ENCODE measurements at regions not wholly inside any gene's neighbourhood (a gene's known extent, or its start where the extent isn't known, plus 50 kb on each side); places are given as distances from the start of the nearest gene placed in this dataset.
A peak's percentile ranks its signal among the peaks of the same experiment; 100 is the strongest.

- ATAC-seq (replicated peaks in 6 of 8): peak in 5 of 8 experiments; percentile 26 to 82 (median 44)
- 45 to 93% (median 80%) methylated on average over 2 to 6 of the region's 6 CpGs; no CpG with 5 or more reads in 1 of the 10 experiments for WGBS, 10 experiments
- Histone ChIP-seq H3K4me1 (replicated peaks in 1 of 2) (no peaks in the 10 kb centered on the region), H3K4me3 (no peak overlapping the region), H3K27ac (no peak overlapping the region)
- in situ Hi-C loops (cut with MboI; ENCODE audit: low pct_unique_long_range_greater_than_20kb in 2 of 9, low sequenced_read_pairs in 9 of 9, unreplicated experiment in 9 of 9): no loop called here
These were observed 179.6 kb downstream of the KDR start for GRCh38 chr4:54945838-54946237.

GRCh38 chr4:54942721-54943120 lies 182.7 kb downstream of the KDR start:
- 0 to 100% (median 71%) methylated on average over 1 to 3 of the region's 4 CpGs; no CpG with 5 or more reads in 1 of the 10 experiments for WGBS, 10 experiments
- Histone ChIP-seq H3K27ac (no peak overlapping the region), H3K4me1 (replicated peaks in 1 of 2) (no peaks in the 10 kb centered on the region), H3K4me3 (no peak overlapping the region)
- no peak for ATAC-seq (replicated peaks in 6 of 8)
- in situ Hi-C loops (cut with MboI; ENCODE audit: low pct_unique_long_range_greater_than_20kb in 2 of 9, low sequenced_read_pairs in 9 of 9, unreplicated experiment in 9 of 9): no loop called here

- Histone ChIP-seq H3K27ac (no peak overlapping the region), H3K4me1 (replicated peaks in 1 of 2) (no peaks in the 10 kb centered on the region), H3K4me3 (no peak overlapping the region)
- in situ Hi-C loops (cut with MboI; ENCODE audit: low pct_unique_long_range_greater_than_20kb in 2 of 9, low sequenced_read_pairs in 9 of 9, unreplicated experiment in 9 of 9): no loop called here
- 22 to 85% (median 50%) methylated on average over 1 to 8 of the region's 10 CpGs; no CpG with 5 or more reads in 1 of the 10 experiments for WGBS, 10 experiments
- peak in 3 of 8 experiments; percentile 52 to 70 (median 58) for ATAC-seq (replicated peaks in 6 of 8)
These were observed 183.3 kb downstream of the KDR start for GRCh38 chr4:54941994-54942552.

- no peak overlapping the region for H3K4me3 ChIP-seq
- 17 to 94% (median 77%) methylated on average over 1 to 7 of the region's 7 CpGs for WGBS, 10 experiments
- in situ Hi-C loops (cut with MboI; ENCODE audit: low pct_unique_long_range_greater_than_20kb in 2 of 9, low sequenced_read_pairs in 9 of 9, unreplicated experiment in 9 of 9): no loop called here
- no peaks in the 10 kb centered on the region for H3K4me1 ChIP-seq (replicated peaks in 1 of 2)
- no peak for ATAC-seq (replicated peaks in 6 of 8)
- H3K27ac ChIP-seq: no peak overlapping the region
These were observed 184.2 kb downstream of the KDR start for GRCh38 chr4:54940996-54941865.

GRCh38 chr4:54937501-54937900 lies 187.9 kb downstream of the KDR start:
- in situ Hi-C loops (cut with MboI; ENCODE audit: low pct_unique_long_range_greater_than_20kb in 2 of 9, low sequenced_read_pairs in 9 of 9, unreplicated experiment in 9 of 9): no loop called here
- Histone ChIP-seq H3K27ac (no peak overlapping the region), H3K4me3 (no peak overlapping the region), H3K4me1 (replicated peaks in 1 of 2) (no peaks in the 10 kb centered on the region)
- WGBS, 10 experiments: 0 to 20% (median 11%) methylated on average over 1 to 2 of the region's 2 CpGs; no CpG with 5 or more reads in 3 of the 10 experiments
- ATAC-seq (replicated peaks in 6 of 8): peak in 3 of 8 experiments; percentile 22 to 50 (median 22)

GRCh38 chr4:54933579-54933978 lies 191.8 kb downstream of the KDR start:
- ATAC-seq (replicated peaks in 6 of 8): no peak
- Histone ChIP-seq H3K4me3 (no peak overlapping the region), H3K4me1 (replicated peaks in 1 of 2) (no peaks in the 10 kb centered on the region), H3K27ac (no peak overlapping the region)
- in situ Hi-C loops (cut with MboI; ENCODE audit: low pct_unique_long_range_greater_than_20kb in 2 of 9, low sequenced_read_pairs in 9 of 9, unreplicated experiment in 9 of 9): no loop called here
- WGBS, 10 experiments: 44 to 100% (median 67%) methylated on average over 2 of the region's 2 CpGs; no CpG with 5 or more reads in 3 of the 10 experiments

- in situ Hi-C loops (cut with MboI; ENCODE audit: low pct_unique_long_range_greater_than_20kb in 2 of 9, low sequenced_read_pairs in 9 of 9, unreplicated experiment in 9 of 9): no loop called here
- Histone ChIP-seq H3K4me1 (replicated peaks in 1 of 2) (no peaks in the 10 kb centered on the region), H3K4me3 (no peak overlapping the region), H3K27ac (no peak overlapping the region)
- peak in 1 of 8 experiments; percentile 76 for ATAC-seq (replicated peaks in 6 of 8)
- 0 to 67% (median 52%) methylated on average over 1 to 6 of the region's 6 CpGs; no CpG with 5 or more reads in 2 of the 10 experiments for WGBS, 10 experiments
These were observed 195.2 kb downstream of the KDR start for GRCh38 chr4:54930226-54930625.

GRCh38 chr4:54929459-54929858 lies 195.9 kb downstream of the KDR start:
- WGBS, 10 experiments: 0 to 100% (median 55%) methylated on average over 1 to 3 of the region's 4 CpGs; no CpG with 5 or more reads in 3 of the 10 experiments
- no peaks in the 10 kb centered on the region for H3K4me1 ChIP-seq (replicated peaks in 1 of 2)
- H3K27ac ChIP-seq: no peak overlapping the region
- in situ Hi-C loops (cut with MboI; ENCODE audit: low pct_unique_long_range_greater_than_20kb in 2 of 9, low sequenced_read_pairs in 9 of 9, unreplicated experiment in 9 of 9): no loop called here
- H3K4me3 ChIP-seq: no peak overlapping the region
- peak in 1 of 8 experiments; percentile 30 for ATAC-seq (replicated peaks in 6 of 8)

- Histone ChIP-seq H3K4me1 (replicated peaks in 1 of 2) (no peaks in the 10 kb centered on the region), H3K27ac (no peak overlapping the region), H3K4me3 (no peak overlapping the region)
- ATAC-seq (replicated peaks in 6 of 8): peak in 1 of 8 experiments; percentile 35
- in situ Hi-C loops (cut with MboI; ENCODE audit: low pct_unique_long_range_greater_than_20kb in 2 of 9, low sequenced_read_pairs in 9 of 9, unreplicated experiment in 9 of 9): no loop called here
These were observed 200.5 kb downstream of the KDR start for GRCh38 chr4:54924891-54925290.

- in situ Hi-C loops (cut with MboI; ENCODE audit: low pct_unique_long_range_greater_than_20kb in 2 of 9, low sequenced_read_pairs in 9 of 9, unreplicated experiment in 9 of 9): no loop called here
- no peak for ATAC-seq (replicated peaks in 6 of 8)
These were observed 210.1 kb downstream of the KDR start for GRCh38 chr4:54915276-54915675.

GRCh38 chr4:54914781-54915180 lies 210.6 kb downstream of the KDR start:
- no peak for ATAC-seq (replicated peaks in 6 of 8)
- no peak overlapping the region for H3K27ac ChIP-seq
- in situ Hi-C loops (cut with MboI; ENCODE audit: low pct_unique_long_range_greater_than_20kb in 2 of 9, low sequenced_read_pairs in 9 of 9, unreplicated experiment in 9 of 9): no loop called here
- no peak overlapping the region for H3K4me3 ChIP-seq
- H3K4me1 ChIP-seq (replicated peaks in 1 of 2): no peaks in the 10 kb centered on the region
- 0 to 100% (median 67%) methylated on average over 1 to 2 of the region's 2 CpGs; no CpG with 5 or more reads in 3 of the 10 experiments for WGBS, 10 experiments

More at GRCh38 chr4:54915276-54915675, 210.1 kb downstream of the KDR start:
- 0 to 100% (median 80%) methylated on average over 1 to 2 of the region's 2 CpGs; no CpG with 5 or more reads in 1 of the 10 experiments for WGBS, 10 experiments
- no peaks in the 10 kb centered on the region for H3K4me1 ChIP-seq (replicated peaks in 1 of 2)
- no peak overlapping the region for H3K4me3 ChIP-seq
- no peak overlapping the region for H3K27ac ChIP-seq

- in situ Hi-C loops (cut with MboI; ENCODE audit: low pct_unique_long_range_greater_than_20kb in 2 of 9, low sequenced_read_pairs in 9 of 9, unreplicated experiment in 9 of 9): no loop called here
- no peak overlapping the region for H3K27ac ChIP-seq
- H3K4me3 ChIP-seq: no peak overlapping the region
- no peaks in the 10 kb centered on the region for H3K4me1 ChIP-seq (replicated peaks in 1 of 2)
- WGBS, 10 experiments: 0 to 84% (median 60%) methylated on average over 1 to 8 of the region's 8 CpGs; no CpG with 5 or more reads in 1 of the 10 experiments
- ATAC-seq (replicated peaks in 6 of 8): no peak
These were observed 211.5 kb downstream of the KDR start for GRCh38 chr4:54913751-54914526.

- no peak for ATAC-seq (replicated peaks in 6 of 8)
- Histone ChIP-seq H3K4me3 (no peak overlapping the region), H3K4me1 (replicated peaks in 1 of 2) (no peaks in the 10 kb centered on the region), H3K27ac (no peak overlapping the region)
- in situ Hi-C loops (cut with MboI; ENCODE audit: low pct_unique_long_range_greater_than_20kb in 2 of 9, low sequenced_read_pairs in 9 of 9, unreplicated experiment in 9 of 9): no loop called here
- WGBS, 10 experiments: 75 to 100% (median 92%) methylated on average over 1 to 3 of the region's 3 CpGs; no CpG with 5 or more reads in 2 of the 10 experiments
These were observed 213.2 kb downstream of the KDR start for GRCh38 chr4:54912155-54912554.
